Peyer's patch (tissue), 4 donors: ENCODE measurements at regions not wholly inside any gene's neighbourhood (a gene's known extent, or its start where the extent isn't known, plus 50 kb on each side); places are given as distances from the start of the nearest gene placed in this dataset.

Source experiments
- DNase-seq, 3 donors: peaks; one replicate each; pipeline ENCODE4 v3.0.0-alpha.2; 2017 to 2019
- H3K27ac ChIP-seq, 4 donors: fragments of 200-600 bp; sonication (generic); one replicate each; pipeline ENCODE4 v1.5.1; 2016 to 2019
- H3K27me3 ChIP-seq, 2 donors: fragments of 200-600 bp; sonication (generic); one replicate each; pipeline ENCODE4 v1.5.1; 2019
- H3K36me3 ChIP-seq, 3 donors: fragments of 200-600 bp; sonication (generic); one replicate each; pipeline ENCODE4 v1.5.1; 2016 to 2019
- H3K4me1 ChIP-seq, 4 donors: fragments of 200-600 bp; sonication (generic); one replicate each; pipeline ENCODE4 v1.5.1; 2016 to 2019
- H3K4me3 ChIP-seq, 4 donors: fragments of 200-600 bp; sonication (generic); 1 replicate in 3 of 4; 2 replicates in 1 of 4; pipeline ENCODE4 v1.5.1; 2016 to 2019; ENCODE audit warnings: mild to moderate bottlenecking in 1 of 4
- H3K9me3 ChIP-seq, 4 donors: fragments of 200-600 bp; sonication (generic); one replicate each; pipeline ENCODE4 v1.5.1; 2016 to 2019; ENCODE audit warnings: mild to moderate bottlenecking in 1 of 4
- POLR2A ChIP-seq, 2 donors: fragments of 450-650 bp; IDR thresholded peaks; one replicate each; pipeline ENCODE4 v1.5.1; 2017; ENCODE audit warnings: antibody characterized with exemption in 2 of 2, mild to moderate bottlenecking in 2 of 2, moderate library complexity in 2 of 2
- small RNA-seq, 2 donors: library from RNA; depleted of rRNA; stranded (forward); fragments of <200 nt; gene quantifications; one replicate each; pipeline ENCODE3, GENCODE V24; 2016
- TF ChIP-seq, protein P1 (sequence below), 6 experiments: fragments of 450-650 bp in 4 of 6; fragments of 200-600 bp in 2 of 6; sonication (generic) in 1 of 6; IDR thresholded peaks; one replicate each; pipeline ENCODE4 v1.5.1; 2017 to 2019; ENCODE audit warnings: antibody characterized with exemption in 6 of 6, mild to moderate bottlenecking in 3 of 6, moderate library complexity in 1 of 6

GRCh38 chr10:22765660-22766547 lies 51.5 kb upstream of the PIP4K2A start:
- TF ChIP-seq, protein P1, sequence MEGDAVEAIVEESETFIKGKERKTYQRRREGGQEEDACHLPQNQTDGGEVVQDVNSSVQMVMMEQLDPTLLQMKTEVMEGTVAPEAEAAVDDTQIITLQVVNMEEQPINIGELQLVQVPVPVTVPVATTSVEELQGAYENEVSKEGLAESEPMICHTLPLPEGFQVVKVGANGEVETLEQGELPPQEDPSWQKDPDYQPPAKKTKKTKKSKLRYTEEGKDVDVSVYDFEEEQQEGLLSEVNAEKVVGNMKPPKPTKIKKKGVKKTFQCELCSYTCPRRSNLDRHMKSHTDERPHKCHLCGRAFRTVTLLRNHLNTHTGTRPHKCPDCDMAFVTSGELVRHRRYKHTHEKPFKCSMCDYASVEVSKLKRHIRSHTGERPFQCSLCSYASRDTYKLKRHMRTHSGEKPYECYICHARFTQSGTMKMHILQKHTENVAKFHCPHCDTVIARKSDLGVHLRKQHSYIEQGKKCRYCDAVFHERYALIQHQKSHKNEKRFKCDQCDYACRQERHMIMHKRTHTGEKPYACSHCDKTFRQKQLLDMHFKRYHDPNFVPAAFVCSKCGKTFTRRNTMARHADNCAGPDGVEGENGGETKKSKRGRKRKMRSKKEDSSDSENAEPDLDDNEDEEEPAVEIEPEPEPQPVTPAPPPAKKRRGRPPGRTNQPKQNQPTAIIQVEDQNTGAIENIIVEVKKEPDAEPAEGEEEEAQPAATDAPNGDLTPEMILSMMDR (IDR thresholded peaks at IDR 0.05) = no peak
- TF ChIP-seq POLR2A (IDR thresholded peaks at IDR 0.05) = no peak
- Histone ChIP-seq H3K4me1 (peaks cover 0 to 8% (median 4%) of the 10 kb centered on the region in 4 donors), H3K4me3 (no peak overlapping the region), H3K9me3 (no peaks in the 10 kb centered on the region), H3K27ac (peak overlapping the region in 2 of 4 donors; percentile 2 to 11), H3K27me3 (no peaks in the 10 kb centered on the region), H3K36me3 (no peaks in the 10 kb centered on the region)
- no peak for DNase-seq

DNA sequence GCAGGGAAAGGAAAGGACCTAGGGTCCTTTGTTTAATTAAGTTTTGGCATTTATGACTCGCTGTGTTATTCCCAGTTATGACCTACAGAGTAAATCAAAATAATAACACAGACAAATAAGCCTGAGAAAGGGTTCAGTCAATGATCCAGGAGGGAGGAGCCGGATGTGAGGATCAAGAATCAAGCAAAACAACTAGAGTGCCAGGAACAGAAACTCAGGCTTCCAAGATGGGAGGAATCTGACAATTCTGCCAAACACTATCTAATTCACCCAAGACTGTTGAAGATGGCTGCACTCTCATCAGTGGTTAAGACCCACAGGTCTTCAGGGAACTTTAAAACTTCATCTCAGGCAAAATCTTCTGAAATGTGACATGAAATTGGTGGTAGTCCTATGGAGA lies 50.3 kb upstream of the PIP4K2A start:
- H3K36me3 ChIP-seq = no peaks in the 10 kb centered on the region
- TF ChIP-seq, protein P1 (IDR thresholded peaks at IDR 0.05) = no peak
- TF ChIP-seq POLR2A (IDR thresholded peaks at IDR 0.05) = no peak
- H3K9me3 ChIP-seq = no peaks in the 10 kb centered on the region
- no peak overlapping the region for H3K4me3 ChIP-seq
- peaks cover 0 to 8% (median 4%) of the 10 kb centered on the region in 4 donors for H3K4me1 ChIP-seq
- DNase-seq = no peak
- no peak overlapping the region for H3K27ac ChIP-seq
- no peaks in the 10 kb centered on the region for H3K27me3 ChIP-seq

Small RNAs in the stretch of these regions (small RNA-seq; reads per million reads assigned to genes)
- 0 reads per million in 2 donors for gene RNU6-413P
